Lower leg skin (tissue), 3 donors: ENCODE measurements at regions not wholly inside any gene's neighbourhood (a gene's known extent, or its start where the extent isn't known, plus 50 kb on each side); places are given as distances from the start of the nearest gene placed in this dataset.

Experiments used
- POLR2A ChIP-seq, 2 donors: fragments of 450-650 bp; IDR thresholded peaks; one replicate each; pipeline ENCODE4 v1.6.1; 2016 to 2017; ENCODE audit warnings: antibody characterized with exemption in 2 of 2, mild to moderate bottlenecking in 1 of 2, moderate library complexity in 1 of 2
- TF ChIP-seq, protein P1 (sequence below), 3 donors: fragments of 450-650 bp; IDR thresholded peaks; one replicate each; pipeline ENCODE4 v1.5.1; 2016; ENCODE audit warnings: antibody characterized with exemption in 3 of 3, mild to moderate bottlenecking in 3 of 3, moderate library complexity in 2 of 3

DNA sequence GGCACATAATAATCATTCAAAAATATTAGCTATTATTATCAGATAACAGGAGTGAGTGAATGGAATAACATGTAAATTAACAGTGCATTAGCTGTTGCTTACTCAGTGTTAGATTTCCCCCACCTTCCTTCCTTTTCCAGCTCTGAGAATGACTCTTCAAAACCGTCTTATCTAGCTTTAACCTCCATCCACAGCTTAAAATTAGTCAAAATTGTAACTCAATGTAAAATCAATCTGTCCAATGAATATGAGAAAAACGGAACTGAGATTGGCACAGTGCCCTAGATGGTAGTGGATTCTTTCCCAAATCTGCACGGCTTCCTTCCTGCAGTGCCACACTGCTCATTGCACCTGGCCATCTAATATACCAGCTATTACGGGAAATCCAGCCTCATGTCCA lies 156.8 kb upstream of the BDNF start:
- TF ChIP-seq POLR2A (IDR thresholded peaks at IDR 0.05) = no peak
- TF ChIP-seq, protein P1, sequence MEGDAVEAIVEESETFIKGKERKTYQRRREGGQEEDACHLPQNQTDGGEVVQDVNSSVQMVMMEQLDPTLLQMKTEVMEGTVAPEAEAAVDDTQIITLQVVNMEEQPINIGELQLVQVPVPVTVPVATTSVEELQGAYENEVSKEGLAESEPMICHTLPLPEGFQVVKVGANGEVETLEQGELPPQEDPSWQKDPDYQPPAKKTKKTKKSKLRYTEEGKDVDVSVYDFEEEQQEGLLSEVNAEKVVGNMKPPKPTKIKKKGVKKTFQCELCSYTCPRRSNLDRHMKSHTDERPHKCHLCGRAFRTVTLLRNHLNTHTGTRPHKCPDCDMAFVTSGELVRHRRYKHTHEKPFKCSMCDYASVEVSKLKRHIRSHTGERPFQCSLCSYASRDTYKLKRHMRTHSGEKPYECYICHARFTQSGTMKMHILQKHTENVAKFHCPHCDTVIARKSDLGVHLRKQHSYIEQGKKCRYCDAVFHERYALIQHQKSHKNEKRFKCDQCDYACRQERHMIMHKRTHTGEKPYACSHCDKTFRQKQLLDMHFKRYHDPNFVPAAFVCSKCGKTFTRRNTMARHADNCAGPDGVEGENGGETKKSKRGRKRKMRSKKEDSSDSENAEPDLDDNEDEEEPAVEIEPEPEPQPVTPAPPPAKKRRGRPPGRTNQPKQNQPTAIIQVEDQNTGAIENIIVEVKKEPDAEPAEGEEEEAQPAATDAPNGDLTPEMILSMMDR (IDR thresholded peaks at IDR 0.05) = no peak
